ENCODE measurements at regions not wholly inside any gene's neighbourhood (a gene's known extent, or its start where the extent isn't known, plus 50 kb on each side); places are given as distances from the start of the nearest gene placed in this dataset.

GRCh38 chr18:47542551-47542950 lies 291.1 kb upstream of the SKOR2 start:
- no peak for DNase-seq (ENCODE audit: low read depth)
- no peak overlapping the region for H3K4me3 ChIP-seq (replicated peaks; ENCODE audit: low read depth, low read length)
- TF ChIP-seq, protein P1, sequence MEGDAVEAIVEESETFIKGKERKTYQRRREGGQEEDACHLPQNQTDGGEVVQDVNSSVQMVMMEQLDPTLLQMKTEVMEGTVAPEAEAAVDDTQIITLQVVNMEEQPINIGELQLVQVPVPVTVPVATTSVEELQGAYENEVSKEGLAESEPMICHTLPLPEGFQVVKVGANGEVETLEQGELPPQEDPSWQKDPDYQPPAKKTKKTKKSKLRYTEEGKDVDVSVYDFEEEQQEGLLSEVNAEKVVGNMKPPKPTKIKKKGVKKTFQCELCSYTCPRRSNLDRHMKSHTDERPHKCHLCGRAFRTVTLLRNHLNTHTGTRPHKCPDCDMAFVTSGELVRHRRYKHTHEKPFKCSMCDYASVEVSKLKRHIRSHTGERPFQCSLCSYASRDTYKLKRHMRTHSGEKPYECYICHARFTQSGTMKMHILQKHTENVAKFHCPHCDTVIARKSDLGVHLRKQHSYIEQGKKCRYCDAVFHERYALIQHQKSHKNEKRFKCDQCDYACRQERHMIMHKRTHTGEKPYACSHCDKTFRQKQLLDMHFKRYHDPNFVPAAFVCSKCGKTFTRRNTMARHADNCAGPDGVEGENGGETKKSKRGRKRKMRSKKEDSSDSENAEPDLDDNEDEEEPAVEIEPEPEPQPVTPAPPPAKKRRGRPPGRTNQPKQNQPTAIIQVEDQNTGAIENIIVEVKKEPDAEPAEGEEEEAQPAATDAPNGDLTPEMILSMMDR (IDR thresholded peaks at IDR 0.05; ENCODE audit: low read length, missing control alignments) = no peak

GRCh38 chr18:47531717-47532116 lies 280.3 kb upstream of the SKOR2 start:
- no peak overlapping the region for H3K4me3 ChIP-seq (replicated peaks; ENCODE audit: low read depth, low read length)
- no peak for DNase-seq (ENCODE audit: low read depth)
- TF ChIP-seq, protein P1 (IDR thresholded peaks at IDR 0.05; ENCODE audit: low read length, missing control alignments) = no peak

DNA sequence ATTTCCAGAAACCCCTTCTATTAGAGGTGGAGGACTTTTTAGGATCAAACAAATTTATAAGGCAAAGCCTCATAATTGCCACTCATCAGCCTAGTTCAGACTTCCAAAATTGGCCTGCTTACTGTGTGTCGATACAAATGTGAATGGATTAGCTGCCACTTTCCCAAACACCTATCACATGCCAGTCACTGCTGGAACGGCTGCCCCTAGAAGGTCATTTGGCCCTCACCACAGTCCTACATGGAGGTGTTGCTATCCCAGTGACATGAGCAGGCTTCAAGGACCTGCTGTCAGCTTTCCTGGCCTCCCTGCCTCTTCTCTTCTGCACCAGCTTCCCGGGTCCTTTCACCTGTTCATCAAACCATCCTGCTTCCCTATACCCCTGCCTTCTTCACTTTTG lies 279.2 kb upstream of the SKOR2 start:
- TF ChIP-seq, protein P1 (IDR thresholded peaks at IDR 0.05; ENCODE audit: low read length, missing control alignments) = no peak
- no peak for DNase-seq (ENCODE audit: low read depth)
- H3K4me3 ChIP-seq (replicated peaks; ENCODE audit: low read depth, low read length) = no peak overlapping the region

DNA sequence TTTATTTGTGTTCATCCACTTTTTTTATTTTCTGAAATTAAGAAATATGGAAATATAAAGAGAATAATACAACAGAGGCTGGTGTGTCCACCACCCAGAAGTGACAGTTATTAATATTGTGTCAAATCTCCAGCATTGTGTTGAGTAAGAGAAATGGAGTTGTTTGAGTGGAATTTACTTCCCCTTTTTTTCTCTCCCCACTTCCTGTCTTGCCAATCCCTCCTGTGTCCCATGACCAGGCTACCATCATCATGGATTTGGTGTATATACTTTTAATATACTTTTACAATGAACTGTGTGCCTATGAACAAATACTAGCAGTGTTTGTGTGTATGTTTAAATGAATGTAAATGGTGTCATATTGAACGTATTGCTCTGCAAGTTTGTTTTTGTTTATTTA lies 276.9 kb upstream of the SKOR2 start:
- TF ChIP-seq, protein P1 (IDR thresholded peaks at IDR 0.05; ENCODE audit: low read length, missing control alignments) = no peak
- no peak overlapping the region for H3K4me3 ChIP-seq (replicated peaks; ENCODE audit: low read depth, low read length)
- no peak for DNase-seq (ENCODE audit: low read depth)

DNA sequence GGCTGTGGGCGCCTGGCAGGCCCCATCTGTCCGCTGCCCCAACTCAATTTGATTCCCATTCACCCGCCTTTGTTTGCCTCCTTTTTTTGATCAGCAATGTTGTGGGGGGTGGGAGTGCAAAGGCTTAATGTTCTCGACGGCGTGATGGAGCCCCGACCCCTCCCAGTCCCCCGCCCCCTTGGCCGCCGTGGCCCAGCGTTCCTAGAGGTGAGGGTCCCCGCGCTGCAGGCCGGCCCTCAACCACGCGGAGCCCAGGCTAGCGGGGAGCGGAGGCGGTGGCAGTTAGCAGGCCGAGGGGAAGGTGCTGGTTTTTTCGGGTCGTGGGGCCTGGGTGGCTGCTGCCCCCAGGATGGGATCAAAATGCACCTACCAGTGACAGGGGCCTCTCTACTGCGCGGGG lies 274.7 kb upstream of the SKOR2 start:
- no peak for DNase-seq (ENCODE audit: low read depth)
- H3K4me3 ChIP-seq (replicated peaks; ENCODE audit: low read depth, low read length) = no peak overlapping the region
- TF ChIP-seq, protein P1 (IDR thresholded peaks at IDR 0.05; ENCODE audit: low read length, missing control alignments) = no peak

- TF ChIP-seq, protein P1 (IDR thresholded peaks at IDR 0.05; ENCODE audit: low read length, missing control alignments) = no peak
- H3K4me3 ChIP-seq (replicated peaks; ENCODE audit: low read depth, low read length) = no peak overlapping the region
- no peak for DNase-seq (ENCODE audit: low read depth)
These were observed 270.9 kb upstream of the SKOR2 start for GRCh38 chr18:47522359-47522758.

DNA sequence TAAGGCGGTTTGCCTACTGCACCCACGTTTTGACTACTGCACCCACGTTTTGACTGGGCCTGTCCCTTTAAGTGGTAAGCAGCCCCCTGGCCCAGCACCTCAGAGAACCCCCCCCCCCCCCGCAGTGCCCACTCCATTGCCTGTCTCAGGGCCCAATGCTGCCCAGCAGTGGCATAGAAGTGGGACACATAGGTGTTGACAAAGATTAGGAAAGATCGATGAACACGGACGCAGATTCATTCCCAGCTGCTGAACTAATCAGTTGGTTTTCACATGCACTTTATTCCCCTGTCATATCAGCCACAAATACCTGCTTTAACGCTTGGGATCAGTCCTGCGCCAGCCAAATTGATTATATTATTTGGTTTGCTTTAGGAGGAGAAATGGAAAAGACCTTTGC lies 268.8 kb upstream of the SKOR2 start:
- TF ChIP-seq, protein P1 (IDR thresholded peaks at IDR 0.05; ENCODE audit: low read length, missing control alignments) = no peak

More for the DNA sequence above, 268.8 kb upstream of the SKOR2 start:
- no peak overlapping the region for H3K4me3 ChIP-seq (replicated peaks; ENCODE audit: low read depth, low read length)
- no peak for DNase-seq (ENCODE audit: low read depth)
